ENCODE measurements at regions not wholly inside any gene's neighbourhood (a gene's known extent, or its start where the extent isn't known, plus 50 kb on each side); places are given as distances from the start of the nearest gene placed in this dataset.

DNA sequence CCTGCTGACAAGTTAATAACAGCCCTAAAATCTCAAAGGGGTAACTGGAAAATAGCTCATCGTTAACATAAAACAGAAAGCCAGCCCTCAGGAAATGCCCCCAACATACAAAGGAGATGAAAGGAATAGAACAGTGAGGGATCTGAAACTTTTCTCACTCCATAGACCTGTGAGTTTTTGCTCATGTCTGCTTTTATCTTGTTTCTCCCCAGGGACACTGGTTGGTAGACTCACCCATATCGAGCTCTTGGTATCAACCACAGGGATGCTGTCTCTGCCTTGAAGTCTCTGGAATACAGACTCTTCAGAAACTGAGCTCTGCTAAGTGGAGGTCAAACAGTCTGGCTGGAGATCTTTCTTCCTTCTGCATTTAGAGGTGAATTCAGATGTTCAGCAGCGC lies 77.4 kb upstream of the CAMK1G start:
- DNase-seq (ENCODE audit: low read depth, low spot score), result no peak
- TF ChIP-seq, protein P1, sequence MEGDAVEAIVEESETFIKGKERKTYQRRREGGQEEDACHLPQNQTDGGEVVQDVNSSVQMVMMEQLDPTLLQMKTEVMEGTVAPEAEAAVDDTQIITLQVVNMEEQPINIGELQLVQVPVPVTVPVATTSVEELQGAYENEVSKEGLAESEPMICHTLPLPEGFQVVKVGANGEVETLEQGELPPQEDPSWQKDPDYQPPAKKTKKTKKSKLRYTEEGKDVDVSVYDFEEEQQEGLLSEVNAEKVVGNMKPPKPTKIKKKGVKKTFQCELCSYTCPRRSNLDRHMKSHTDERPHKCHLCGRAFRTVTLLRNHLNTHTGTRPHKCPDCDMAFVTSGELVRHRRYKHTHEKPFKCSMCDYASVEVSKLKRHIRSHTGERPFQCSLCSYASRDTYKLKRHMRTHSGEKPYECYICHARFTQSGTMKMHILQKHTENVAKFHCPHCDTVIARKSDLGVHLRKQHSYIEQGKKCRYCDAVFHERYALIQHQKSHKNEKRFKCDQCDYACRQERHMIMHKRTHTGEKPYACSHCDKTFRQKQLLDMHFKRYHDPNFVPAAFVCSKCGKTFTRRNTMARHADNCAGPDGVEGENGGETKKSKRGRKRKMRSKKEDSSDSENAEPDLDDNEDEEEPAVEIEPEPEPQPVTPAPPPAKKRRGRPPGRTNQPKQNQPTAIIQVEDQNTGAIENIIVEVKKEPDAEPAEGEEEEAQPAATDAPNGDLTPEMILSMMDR (IDR thresholded peaks at IDR 0.05; ENCODE audit: insufficient read depth, low read length, missing control alignments), result no peak
- no peak overlapping the region for H3K4me3 ChIP-seq (ENCODE audit: low read depth, low read length)
- CTCF ChIA-PET, result interaction anchor here (0.6 to 2.0 kb wide), 6 partner anchors 7 to 298 kb away, joined by 3 to 9 read pairs (median 5); no protein-coding TSS in a partner anchor
- POLR2A ChIA-PET, result no interaction called here

DNA sequence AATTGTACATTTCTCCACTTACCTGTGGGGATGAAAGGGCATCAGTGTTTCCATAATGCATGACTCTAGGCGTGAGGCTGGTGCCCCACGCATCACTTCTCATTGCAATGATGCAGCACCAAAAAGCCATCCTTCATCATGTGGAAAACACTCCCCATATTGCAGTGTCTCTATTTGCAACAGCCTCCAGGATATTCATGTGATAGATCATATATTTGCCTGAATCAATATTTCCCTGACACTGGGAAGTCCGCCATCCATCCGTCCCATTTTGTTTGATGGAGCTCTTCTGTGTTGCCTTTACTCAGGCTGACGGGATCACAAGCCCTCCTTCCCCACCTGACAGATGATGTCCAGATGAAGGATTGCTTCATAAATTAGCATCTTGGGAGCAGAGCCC lies 74.5 kb upstream of the CAMK1G start:
- CTCF ChIA-PET, result interaction anchor here (0.7 to 1.7 kb wide), 2 partner anchors 18 to 60 kb away, joined by 3 to 4 read pairs; no protein-coding TSS in a partner anchor
- no peak overlapping the region for H3K4me3 ChIP-seq (ENCODE audit: low read depth, low read length)
- POLR2A ChIA-PET, result no interaction called here
- TF ChIP-seq, protein P1 (IDR thresholded peaks at IDR 0.05; ENCODE audit: insufficient read depth, low read length, missing control alignments), result no peak
- no peak for DNase-seq (ENCODE audit: low read depth, low spot score)

DNA sequence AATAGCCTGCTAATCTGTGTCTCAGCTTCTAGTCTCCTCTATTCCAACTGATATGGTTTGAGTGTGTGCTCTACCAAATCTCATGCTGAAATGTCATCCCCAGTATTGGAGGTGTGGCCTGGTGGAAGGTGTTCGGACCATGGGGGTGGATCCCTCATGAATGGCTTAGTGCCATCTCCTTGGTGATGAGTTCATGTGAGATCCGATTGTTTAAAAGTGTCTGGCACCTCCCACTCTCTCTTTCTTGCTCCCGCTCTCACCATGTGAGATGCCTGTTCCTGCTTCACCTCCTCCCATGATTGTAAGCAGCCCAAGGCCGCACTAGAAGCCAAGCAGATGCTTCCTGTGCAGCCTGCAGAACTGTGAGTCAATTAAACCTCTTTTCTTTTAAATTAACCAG lies 73.5 kb upstream of the CAMK1G start:
- DNase-seq (ENCODE audit: low read depth, low spot score), result no peak
- ChIA-PET CTCF (interaction anchor here (1.0 to 1.4 kb wide), 3 partner anchors 73 to 307 kb away, joined by 3 to 7 read pairs (median 3); no protein-coding TSS in a partner anchor), POLR2A (no interaction called here)
- no peak overlapping the region for H3K4me3 ChIP-seq (ENCODE audit: low read depth, low read length)
- TF ChIP-seq, protein P1 (IDR thresholded peaks at IDR 0.05; ENCODE audit: insufficient read depth, low read length, missing control alignments), result no peak

DNA sequence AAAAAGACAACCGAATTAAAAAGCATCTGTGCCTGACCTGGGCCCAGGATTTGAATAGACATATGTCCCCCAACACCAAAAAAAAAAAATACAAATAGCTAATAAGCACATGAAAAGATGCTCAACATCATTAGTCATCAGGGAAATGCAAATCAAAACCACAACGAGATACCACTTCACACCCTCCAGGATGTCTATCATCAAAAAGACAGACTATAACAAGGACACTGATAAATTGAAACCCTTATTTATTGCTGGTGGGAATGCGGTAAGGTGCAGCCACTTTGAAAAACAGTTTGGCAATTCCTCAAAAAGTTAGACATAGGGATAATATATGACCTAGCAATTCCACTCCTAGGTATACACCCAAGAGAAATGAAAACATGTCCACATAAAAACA lies 72.3 kb upstream of the CAMK1G start:
- ChIA-PET POLR2A (no interaction called here), CTCF (interaction anchor here (1.1 to 1.4 kb wide), 2 partner anchors 262 to 308 kb away, joined by 3 to 7 read pairs; no protein-coding TSS in a partner anchor)
- H3K4me3 ChIP-seq (ENCODE audit: low read depth, low read length), result no peak overlapping the region
- TF ChIP-seq, protein P1 (IDR thresholded peaks at IDR 0.05; ENCODE audit: insufficient read depth, low read length, missing control alignments), result no peak
- no peak for DNase-seq (ENCODE audit: low read depth, low spot score)

DNA sequence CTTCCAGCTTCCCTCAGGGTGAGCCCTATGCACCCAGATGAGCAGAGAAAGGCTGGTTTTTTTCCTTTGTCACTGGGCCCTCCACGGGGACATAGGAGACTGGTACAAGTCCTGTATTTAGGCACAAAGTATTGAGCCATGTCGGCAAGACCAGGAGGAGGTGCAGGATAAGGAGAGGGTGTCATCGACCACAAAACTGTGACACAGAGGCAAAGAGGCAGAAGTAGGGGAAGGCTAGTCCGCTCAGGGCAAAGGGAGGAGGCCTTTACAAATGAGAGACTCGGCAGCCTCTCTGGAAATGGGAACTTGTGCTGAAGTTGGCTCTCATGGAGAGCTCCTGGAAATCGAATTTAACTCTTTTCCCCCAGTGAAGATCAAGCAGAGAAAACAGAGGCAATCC lies 70.7 kb upstream of the CAMK1G start:
- CTCF ChIA-PET, result interaction anchor here (0.9 to 5.8 kb wide), 25 partner anchors 8 to 860 kb away, joined by 3 to 41 read pairs (median 7); no protein-coding TSS in a partner anchor
- TF ChIP-seq, protein P1 (IDR thresholded peaks at IDR 0.05; ENCODE audit: insufficient read depth, low read length, missing control alignments), result no peak
- POLR2A ChIA-PET, result no interaction called here
- H3K4me3 ChIP-seq (ENCODE audit: low read depth, low read length), result no peak overlapping the region
- no peak for DNase-seq (ENCODE audit: low read depth, low spot score)

DNA sequence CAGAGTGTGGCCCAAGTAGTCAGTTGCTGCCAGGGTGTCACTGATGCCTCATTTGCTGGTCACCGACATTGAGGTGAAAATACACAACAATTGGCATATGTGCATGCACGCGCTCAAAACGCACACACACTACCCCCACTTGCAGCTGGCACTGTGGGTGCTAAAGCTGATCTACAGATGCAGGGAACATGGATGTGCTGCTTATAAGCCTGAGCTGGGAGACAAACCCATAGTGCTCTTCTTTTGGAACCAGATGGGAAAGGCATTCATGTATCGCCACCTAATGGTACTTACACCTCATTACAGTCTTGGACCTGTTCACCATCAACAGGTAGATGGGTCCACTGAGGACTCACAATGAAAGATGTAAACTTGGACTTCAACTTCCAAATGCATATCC lies 70.3 kb upstream of the CAMK1G start:
- no peak for DNase-seq (ENCODE audit: low read depth, low spot score)
- POLR2A ChIA-PET, result no interaction called here
- CTCF ChIA-PET, result interaction anchor here (0.9 to 5.8 kb wide), 25 partner anchors 8 to 861 kb away, joined by 3 to 41 read pairs (median 7); no protein-coding TSS in a partner anchor
- TF ChIP-seq, protein P1 (IDR thresholded peaks at IDR 0.05; ENCODE audit: insufficient read depth, low read length, missing control alignments), result peak; percentile 63
- no peak overlapping the region for H3K4me3 ChIP-seq (ENCODE audit: low read depth, low read length)

Measured in AG04449 (cell line).